ENCODE measurements at regions not wholly inside any gene's neighbourhood (a gene's known extent, or its start where the extent isn't known, plus 50 kb on each side); places are given as distances from the start of the nearest gene placed in this dataset.
"Not testable (repeated sequence)": the region's sequence is repeated elsewhere in the genome, so short reads cannot be mapped to it uniquely, and the experiment has no call there.

- TF ChIP-seq CTCF, POLR2A (IDR thresholded peaks at IDR 0.05): not testable (repeated sequence)
Observed at GRCh38 chr16:16463792-16464191, 84.9 kb downstream of the NPIPA7 start.
